Activated naive CD8-positive, alpha-beta T cell (primary cell): ENCODE measurements at regions not wholly inside any gene's neighbourhood (a gene's known extent, or its start where the extent isn't known, plus 50 kb on each side); places are given as distances from the start of the nearest gene placed in this dataset.

Experiments
- H3K27ac Mint-ChIP-seq: one replicate; pipeline ENCODE4 v1.8.0; 2021; ENCODE audit warnings: mixed read lengths
- H3K27me3 Mint-ChIP-seq: one replicate; pipeline ENCODE4 v1.8.0; 2021; ENCODE audit warnings: mixed read lengths
- H3K36me3 Mint-ChIP-seq: one replicate; pipeline ENCODE4 v1.8.0; 2021; ENCODE audit warnings: mixed read lengths
- H3K4me1 Mint-ChIP-seq: one replicate; pipeline ENCODE4 v1.8.0; 2021; ENCODE audit warnings: low read depth, mixed read lengths
- H3K4me3 Mint-ChIP-seq: one replicate; pipeline ENCODE4 v1.8.0; 2021; ENCODE audit warnings: mild to moderate bottlenecking, mixed read lengths
- H3K9me3 Mint-ChIP-seq: one replicate; pipeline ENCODE4 v1.8.0; 2021; ENCODE audit warnings: low read depth, mixed read lengths

DNA sequence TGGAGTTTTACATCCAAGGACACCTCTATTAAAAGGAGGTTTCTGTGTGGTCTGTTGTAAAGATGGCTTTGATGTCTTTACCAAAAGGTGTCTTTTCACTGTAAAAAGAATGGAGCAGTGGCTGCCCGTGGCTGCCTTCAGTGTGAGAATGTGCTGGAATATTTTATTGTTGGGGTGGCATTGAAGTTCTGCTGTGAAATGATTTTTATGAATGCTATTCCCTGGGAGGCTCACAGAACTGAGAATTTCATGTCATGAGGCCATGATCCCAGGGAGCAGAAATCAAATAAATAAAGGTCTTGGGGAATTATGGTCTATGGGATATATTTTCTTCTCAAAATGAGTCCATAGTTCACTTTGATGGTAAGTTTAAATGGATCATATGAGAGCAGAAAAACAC is 425.2 kb upstream of the ZNF608 start:
- no peaks in the 10 kb centered on the region for H3K27me3 Mint-ChIP-seq
- peaks cover 3% of the 10 kb centered on the region for H3K9me3 Mint-ChIP-seq
- H3K4me1 Mint-ChIP-seq, result no peaks in the 10 kb centered on the region
- no peak overlapping the region for H3K27ac Mint-ChIP-seq
- no peaks in the 10 kb centered on the region for H3K36me3 Mint-ChIP-seq
- H3K4me3 Mint-ChIP-seq, result no peak overlapping the region

DNA sequence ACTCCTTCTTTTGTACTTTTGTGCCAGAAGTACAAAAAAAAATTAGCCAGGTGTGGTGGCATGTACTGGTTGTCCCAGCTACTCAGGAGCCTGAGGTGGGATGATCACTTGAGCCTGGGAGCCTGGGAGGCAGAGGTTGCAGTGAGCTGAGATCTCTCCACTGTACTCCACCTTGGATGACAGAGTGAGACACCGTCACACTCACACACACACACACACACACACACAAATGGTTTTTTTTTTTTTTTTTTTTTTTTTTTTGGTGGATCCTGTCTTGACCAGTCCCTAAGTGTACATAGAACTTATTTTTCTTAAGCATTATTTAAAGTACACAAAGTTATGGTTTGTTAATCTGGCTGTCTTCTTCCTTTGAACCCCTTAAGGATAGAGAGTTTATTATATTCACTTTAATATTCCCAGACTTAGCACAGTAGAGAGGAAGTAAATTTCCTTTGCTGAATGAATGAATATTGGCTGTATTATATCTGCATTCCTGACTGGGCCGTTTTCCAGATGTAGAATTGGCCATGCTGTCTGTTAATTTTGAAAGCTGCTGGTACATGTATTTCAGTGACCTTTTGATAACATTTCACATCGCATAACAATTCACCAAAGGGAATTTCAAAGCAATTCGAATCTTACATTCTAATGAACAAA is 429.0 kb upstream of the ZNF608 start:
- no peaks in the 10 kb centered on the region for H3K4me1 Mint-ChIP-seq
- H3K9me3 Mint-ChIP-seq, result no peaks in the 10 kb centered on the region
- no peak overlapping the region for H3K27ac Mint-ChIP-seq
- H3K4me3 Mint-ChIP-seq, result no peak overlapping the region
- no peaks in the 10 kb centered on the region for H3K36me3 Mint-ChIP-seq
- no peaks in the 10 kb centered on the region for H3K27me3 Mint-ChIP-seq

DNA sequence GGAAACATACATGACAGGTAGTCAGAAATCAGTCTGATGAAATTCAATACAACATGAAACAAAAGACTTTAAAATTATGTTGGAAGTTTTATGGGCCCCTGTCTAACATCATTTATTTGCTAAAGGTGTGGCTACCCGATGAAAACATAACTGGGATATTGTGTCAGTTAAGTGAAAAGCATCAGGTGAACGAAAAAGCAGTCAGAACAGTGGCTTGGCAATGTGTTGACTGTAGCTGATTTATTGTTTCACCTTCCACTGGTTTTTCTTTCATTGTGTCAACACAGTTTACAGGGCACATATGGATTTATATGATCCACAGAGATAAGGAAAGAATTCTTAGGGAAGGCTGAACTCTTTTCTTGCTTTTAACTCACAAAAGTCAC is 429.6 kb upstream of the ZNF608 start:
- Mint-ChIP-seq H3K4me1 (no peaks in the 10 kb centered on the region), H3K36me3 (no peaks in the 10 kb centered on the region), H3K27me3 (no peaks in the 10 kb centered on the region), H3K4me3 (no peak overlapping the region), H3K27ac (no peak overlapping the region), H3K9me3 (no peaks in the 10 kb centered on the region)

DNA sequence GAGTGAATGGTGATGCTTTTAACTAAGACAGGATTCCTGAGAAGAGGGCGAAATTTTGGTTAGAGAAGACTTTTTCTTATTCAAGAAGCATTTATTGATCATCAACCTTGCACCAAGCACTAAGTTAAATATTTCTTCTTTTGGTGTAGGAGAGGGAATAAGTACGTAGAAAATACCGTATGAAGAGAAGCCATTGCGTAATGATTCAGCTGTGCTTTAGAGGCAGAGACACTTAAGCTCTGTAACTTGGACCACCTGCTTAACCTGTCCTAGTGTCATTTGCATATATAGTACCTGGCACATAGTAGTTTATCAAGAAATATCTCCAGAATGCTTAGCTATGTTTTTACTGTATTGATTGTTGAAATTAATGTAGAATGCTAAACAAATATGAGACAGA is 430.9 kb upstream of the ZNF608 start:
- Mint-ChIP-seq H3K4me1 (no peaks in the 10 kb centered on the region), H3K9me3 (no peaks in the 10 kb centered on the region), H3K36me3 (no peaks in the 10 kb centered on the region), H3K27ac (no peak overlapping the region), H3K27me3 (no peaks in the 10 kb centered on the region), H3K4me3 (no peak overlapping the region)

DNA sequence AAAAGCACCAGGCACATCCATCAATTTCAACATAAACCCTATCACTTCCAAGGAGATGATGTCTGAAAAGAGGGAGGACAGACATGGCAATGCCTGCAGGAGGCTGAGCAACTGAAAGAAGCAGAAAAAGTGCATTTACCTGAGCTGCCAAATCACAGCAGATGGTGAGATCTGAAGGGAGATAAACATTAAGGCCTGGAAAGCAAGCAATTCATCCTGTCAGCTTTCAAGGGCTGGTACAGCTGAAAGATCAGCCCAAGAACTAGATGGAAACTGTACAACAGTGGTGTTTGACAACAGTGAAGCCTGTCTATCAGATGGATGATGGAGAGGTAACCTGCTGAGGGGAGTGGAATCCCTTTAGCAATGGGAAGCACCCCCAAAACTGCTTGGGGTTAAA is 433.2 kb upstream of the ZNF608 start:
- Mint-ChIP-seq H3K27ac (no peak overlapping the region), H3K4me3 (no peak overlapping the region), H3K36me3 (no peaks in the 10 kb centered on the region), H3K27me3 (no peaks in the 10 kb centered on the region), H3K9me3 (no peaks in the 10 kb centered on the region), H3K4me1 (no peaks in the 10 kb centered on the region)

DNA sequence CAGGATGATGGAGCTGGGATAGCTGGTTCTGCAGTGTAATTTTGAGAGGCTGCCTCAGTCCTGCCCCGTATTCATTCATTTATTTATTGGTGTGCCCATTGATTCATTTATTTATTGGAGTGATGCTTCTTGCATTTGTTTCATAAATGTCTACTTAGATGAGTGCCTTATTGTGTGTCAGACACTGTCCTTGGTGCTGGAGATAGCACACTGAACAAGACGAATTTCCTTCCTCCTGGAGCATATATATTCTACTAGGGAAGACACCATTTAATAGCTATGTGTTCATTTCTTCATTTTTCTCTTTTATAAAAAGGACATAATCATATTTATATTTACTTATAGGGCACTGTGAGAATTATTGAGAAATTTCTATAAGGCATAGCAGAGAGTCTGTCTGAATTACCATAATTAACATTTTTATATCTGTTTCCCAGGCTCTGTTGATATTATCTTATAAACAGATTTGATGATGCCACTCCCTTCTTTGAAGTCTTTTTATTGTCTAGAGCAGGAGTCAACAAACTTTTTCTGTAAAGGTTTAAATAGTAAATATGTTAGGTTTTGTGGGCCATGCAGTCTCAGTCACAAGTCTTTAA is 433.9 kb upstream of the ZNF608 start:
- H3K9me3 Mint-ChIP-seq, result no peaks in the 10 kb centered on the region
- H3K4me1 Mint-ChIP-seq, result no peaks in the 10 kb centered on the region
- H3K4me3 Mint-ChIP-seq, result no peak overlapping the region
- H3K36me3 Mint-ChIP-seq, result no peaks in the 10 kb centered on the region
- no peak overlapping the region for H3K27ac Mint-ChIP-seq
- no peaks in the 10 kb centered on the region for H3K27me3 Mint-ChIP-seq

DNA sequence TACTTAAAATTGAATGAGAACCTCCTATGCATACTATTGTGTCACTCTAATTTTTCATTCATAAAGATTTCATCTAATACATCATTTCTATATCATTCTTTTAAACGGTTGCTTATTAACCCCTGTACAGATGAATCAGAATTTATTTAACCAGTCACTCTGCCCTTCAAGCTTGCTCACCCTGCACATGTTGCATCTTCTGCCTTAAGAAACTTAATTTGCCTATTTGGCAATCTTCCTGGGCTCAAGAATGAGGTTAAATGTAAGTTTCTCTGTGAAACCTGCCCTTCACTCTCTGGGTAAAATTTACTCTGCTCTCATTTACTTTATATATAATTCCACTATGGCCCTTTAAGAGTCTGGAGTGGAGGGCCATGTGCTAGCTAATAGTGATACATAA is 434.7 kb upstream of the ZNF608 start:
- no peaks in the 10 kb centered on the region for H3K4me1 Mint-ChIP-seq
- no peaks in the 10 kb centered on the region for H3K36me3 Mint-ChIP-seq
- H3K27me3 Mint-ChIP-seq, result no peaks in the 10 kb centered on the region
- H3K27ac Mint-ChIP-seq, result no peak overlapping the region
- no peak overlapping the region for H3K4me3 Mint-ChIP-seq
- no peaks in the 10 kb centered on the region for H3K9me3 Mint-ChIP-seq

DNA sequence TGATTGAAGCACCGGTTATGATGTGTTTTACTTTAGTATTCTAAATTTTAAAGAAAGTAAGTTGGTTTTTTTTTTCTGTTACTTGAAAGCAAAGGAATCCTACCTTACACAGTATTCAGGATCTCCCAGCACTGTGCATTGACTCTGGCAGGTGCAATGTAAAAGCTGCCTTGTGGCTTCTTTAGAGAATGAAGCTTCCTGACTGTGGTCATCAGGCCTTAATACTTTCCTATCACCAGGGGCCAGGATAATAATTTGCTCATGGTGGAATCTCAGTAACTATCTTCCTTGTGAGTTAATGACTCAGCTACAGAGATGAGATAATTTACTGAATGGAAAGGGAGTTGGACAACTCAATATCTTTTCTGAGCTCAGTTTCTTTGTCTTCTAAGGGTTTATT is 435.5 kb upstream of the ZNF608 start:
- no peaks in the 10 kb centered on the region for H3K9me3 Mint-ChIP-seq
- no peak overlapping the region for H3K27ac Mint-ChIP-seq
- H3K4me3 Mint-ChIP-seq, result no peak overlapping the region
- no peaks in the 10 kb centered on the region for H3K4me1 Mint-ChIP-seq
- H3K36me3 Mint-ChIP-seq, result no peaks in the 10 kb centered on the region
- no peaks in the 10 kb centered on the region for H3K27me3 Mint-ChIP-seq

DNA sequence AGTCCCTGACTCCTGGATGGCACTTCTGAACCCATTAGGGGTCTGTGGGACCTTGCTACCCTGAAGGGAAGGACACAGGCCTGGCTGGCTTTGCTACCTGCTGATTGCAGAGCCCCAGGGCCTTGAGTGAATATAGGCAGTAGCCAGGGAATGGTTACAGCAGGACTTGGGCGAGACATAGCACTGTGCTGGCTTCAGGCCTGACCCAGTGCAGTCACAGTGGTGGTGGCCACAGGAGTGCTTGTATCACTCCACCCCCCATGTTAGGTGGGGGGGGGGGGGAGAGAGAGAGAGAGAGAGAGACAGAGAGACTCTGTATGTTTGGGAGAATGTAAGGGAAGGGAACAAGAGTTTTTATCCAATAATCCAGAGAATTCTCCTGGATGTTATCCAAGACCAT is 439.3 kb upstream of the ZNF608 start:
- no peaks in the 10 kb centered on the region for H3K27me3 Mint-ChIP-seq
- no peaks in the 10 kb centered on the region for H3K4me1 Mint-ChIP-seq
- H3K27ac Mint-ChIP-seq, result no peak overlapping the region
- H3K36me3 Mint-ChIP-seq, result no peaks in the 10 kb centered on the region
- H3K4me3 Mint-ChIP-seq, result no peak overlapping the region
- no peaks in the 10 kb centered on the region for H3K9me3 Mint-ChIP-seq

DNA sequence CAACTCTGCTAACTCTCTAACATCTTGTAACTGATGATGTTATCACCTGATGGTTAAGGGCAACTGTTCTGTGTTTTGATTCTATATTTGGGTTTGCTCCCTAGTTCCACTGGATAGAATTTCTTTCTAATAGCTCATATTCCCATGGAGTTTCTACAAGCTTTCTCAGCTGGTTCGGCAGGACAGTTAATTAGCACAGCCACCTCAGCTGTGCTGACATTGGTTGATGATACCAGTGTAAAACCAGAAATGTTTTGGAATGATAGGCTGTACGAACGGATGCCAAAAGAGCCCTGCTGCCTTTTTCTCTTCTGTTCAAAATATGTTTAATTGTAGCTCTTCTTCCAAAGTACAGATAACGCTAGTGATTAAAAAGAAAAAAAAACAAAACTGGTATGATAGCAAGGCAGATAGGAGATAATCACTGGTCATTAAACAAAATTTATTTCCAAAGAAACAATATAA is 440.5 kb upstream of the ZNF608 start:
- H3K9me3 Mint-ChIP-seq, result no peaks in the 10 kb centered on the region
- no peaks in the 10 kb centered on the region for H3K27me3 Mint-ChIP-seq
- H3K27ac Mint-ChIP-seq, result no peak overlapping the region
- H3K36me3 Mint-ChIP-seq, result no peaks in the 10 kb centered on the region
- no peaks in the 10 kb centered on the region for H3K4me1 Mint-ChIP-seq
- no peak overlapping the region for H3K4me3 Mint-ChIP-seq

DNA sequence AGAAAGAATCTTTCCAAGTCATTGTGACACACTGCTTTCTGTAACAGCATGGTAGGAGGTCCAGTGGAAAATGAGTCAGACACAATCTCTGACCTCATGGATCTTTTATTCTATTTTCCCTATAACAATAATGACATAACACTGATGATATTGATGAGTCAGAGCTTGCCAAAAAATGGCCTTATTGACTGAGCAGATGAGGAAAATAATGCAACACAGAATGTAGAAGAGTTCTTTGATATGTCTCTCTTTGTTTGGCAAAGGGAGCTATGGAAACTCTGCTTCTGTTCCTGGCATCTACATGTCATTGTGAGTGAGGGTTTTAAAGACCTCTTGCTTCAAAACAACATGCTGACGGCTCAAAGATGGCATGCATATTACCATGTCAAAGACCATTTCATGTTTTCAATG is 443.1 kb upstream of the ZNF608 start:
- H3K27me3 Mint-ChIP-seq, result no peaks in the 10 kb centered on the region
- no peaks in the 10 kb centered on the region for H3K36me3 Mint-ChIP-seq
- no peaks in the 10 kb centered on the region for H3K4me1 Mint-ChIP-seq
- H3K4me3 Mint-ChIP-seq, result no peak overlapping the region
- H3K9me3 Mint-ChIP-seq, result no peaks in the 10 kb centered on the region
- no peak overlapping the region for H3K27ac Mint-ChIP-seq

DNA sequence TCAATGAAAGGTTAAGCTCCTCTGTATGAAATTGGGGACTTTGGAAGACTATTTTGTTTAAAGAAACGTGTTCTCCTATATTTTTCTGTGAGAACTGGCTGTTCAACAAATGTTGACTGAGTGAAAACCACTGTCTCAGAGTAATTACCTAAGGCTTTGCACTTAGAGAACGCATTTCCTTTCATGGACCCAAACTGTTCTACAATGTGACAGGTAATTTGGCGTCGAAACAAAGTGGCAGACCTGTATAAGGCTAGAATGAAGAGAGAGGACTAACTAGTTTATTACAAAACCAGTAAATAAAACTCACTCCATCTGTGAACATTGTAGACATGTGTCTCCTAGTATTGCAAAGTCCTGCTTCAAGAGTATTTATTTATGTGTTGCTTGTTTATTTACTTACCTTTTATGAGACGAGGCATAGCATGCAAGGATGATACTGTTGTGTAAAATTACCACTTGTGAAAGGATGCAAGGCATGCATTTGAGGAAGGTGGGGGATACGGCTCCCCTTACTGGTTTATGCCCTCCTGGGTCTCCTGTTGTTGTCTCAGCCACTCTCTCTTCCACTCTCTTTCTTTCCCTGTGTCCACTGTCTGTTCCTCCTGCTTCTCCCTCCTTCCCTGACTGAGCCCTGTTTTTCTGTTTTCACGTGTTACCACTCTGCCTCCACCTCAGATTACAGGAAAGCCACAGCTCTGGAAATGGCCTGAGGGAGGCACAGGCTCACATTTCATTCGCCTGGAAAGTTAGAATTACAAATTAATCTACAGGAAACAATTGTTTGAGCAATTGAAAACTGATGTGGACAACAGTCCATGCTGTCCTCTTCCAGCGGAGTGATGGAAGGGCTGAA is 444.0 kb upstream of the ZNF608 start:
- Mint-ChIP-seq H3K27ac (no peak overlapping the region), H3K4me3 (no peak overlapping the region), H3K4me1 (no peaks in the 10 kb centered on the region), H3K9me3 (no peaks in the 10 kb centered on the region), H3K36me3 (no peaks in the 10 kb centered on the region), H3K27me3 (no peaks in the 10 kb centered on the region)

DNA sequence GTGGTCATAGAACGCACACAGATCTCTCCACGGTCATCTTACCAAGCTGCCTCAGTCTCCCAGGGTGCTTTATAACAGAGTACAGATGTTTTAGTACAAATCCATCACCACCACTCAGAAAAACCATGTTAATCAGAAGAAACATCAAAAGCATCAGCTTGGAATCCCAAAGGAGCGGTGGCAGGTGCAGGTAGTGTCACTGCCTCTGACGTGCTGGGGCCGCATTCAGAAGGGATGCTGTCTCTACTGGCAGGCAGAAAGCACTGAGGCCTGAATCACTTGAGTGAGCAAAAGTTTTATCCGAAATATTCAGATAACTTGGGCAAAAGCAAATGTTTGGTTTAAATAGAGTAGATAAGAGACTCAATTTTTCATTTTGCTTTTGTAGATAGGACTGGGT is 448.4 kb upstream of the ZNF608 start:
- Mint-ChIP-seq H3K4me1 (no peaks in the 10 kb centered on the region), H3K9me3 (no peaks in the 10 kb centered on the region), H3K4me3 (no peak overlapping the region), H3K36me3 (no peaks in the 10 kb centered on the region), H3K27me3 (no peaks in the 10 kb centered on the region), H3K27ac (no peak overlapping the region)

DNA sequence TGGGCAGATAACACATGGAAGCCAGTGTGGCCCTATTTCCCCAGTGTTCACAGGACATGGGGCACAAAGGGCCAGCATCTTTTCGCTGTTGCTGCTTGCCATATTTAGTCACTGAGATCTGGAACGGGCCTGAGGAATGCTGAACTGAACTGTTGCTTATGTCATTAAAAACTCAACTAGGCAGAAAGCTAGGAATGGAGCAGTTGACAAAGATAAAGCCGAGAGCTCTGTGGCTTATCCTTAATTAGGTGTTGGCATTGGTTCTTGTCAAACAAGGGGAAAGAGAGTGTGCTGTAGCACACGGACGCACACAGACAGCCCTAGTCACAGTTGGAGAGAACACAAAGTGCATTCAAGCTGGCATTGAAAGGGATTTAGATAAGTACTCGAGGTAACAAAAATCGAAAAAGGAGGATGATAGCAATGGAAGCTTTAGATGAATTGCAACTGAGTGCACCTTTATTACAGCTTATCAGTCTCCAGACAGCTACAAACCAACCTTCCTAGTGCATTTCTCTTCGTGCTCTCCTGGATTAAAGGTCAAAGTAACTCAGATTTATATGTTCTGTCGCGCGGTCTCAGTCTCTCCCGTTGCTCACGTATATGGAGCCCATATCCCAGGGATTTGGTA is 450.2 kb upstream of the ZNF608 start:
- H3K27ac Mint-ChIP-seq, result no peak overlapping the region

DNA sequence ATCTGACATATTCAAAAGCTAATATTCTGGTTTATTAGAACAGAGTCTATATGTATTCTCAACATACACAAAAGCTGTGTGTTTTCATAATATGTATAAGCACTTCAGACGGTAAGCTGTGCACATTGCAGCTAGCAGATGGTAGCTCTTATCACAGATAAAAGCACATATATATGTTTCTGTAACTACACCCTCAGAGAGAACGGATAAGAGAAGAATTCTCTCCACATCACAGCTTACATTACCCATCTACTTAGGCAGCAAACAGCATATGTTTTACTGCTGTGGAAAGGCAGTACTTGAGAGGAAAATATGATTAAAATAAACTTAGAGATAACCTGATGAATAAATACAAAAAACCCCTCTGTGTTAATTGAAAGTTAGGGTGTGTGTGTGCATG is 450.9 kb upstream of the ZNF608 start:
- no peaks in the 10 kb centered on the region for H3K36me3 Mint-ChIP-seq
- H3K27ac Mint-ChIP-seq, result no peak overlapping the region
- no peaks in the 10 kb centered on the region for H3K27me3 Mint-ChIP-seq
- no peak overlapping the region for H3K4me3 Mint-ChIP-seq
- H3K4me1 Mint-ChIP-seq, result no peaks in the 10 kb centered on the region
- H3K9me3 Mint-ChIP-seq, result no peaks in the 10 kb centered on the region

More for the DNA sequence above, 450.2 kb upstream of the ZNF608 start:
- H3K36me3 Mint-ChIP-seq, result no peaks in the 10 kb centered on the region
- H3K4me1 Mint-ChIP-seq, result no peaks in the 10 kb centered on the region
- no peaks in the 10 kb centered on the region for H3K27me3 Mint-ChIP-seq
- no peaks in the 10 kb centered on the region for H3K9me3 Mint-ChIP-seq
- no peak overlapping the region for H3K4me3 Mint-ChIP-seq
